ENCODE measurements at regions not wholly inside any gene's neighbourhood (a gene's known extent, or its start where the extent isn't known, plus 50 kb on each side); places are given as distances from the start of the nearest gene placed in this dataset.

DNA sequence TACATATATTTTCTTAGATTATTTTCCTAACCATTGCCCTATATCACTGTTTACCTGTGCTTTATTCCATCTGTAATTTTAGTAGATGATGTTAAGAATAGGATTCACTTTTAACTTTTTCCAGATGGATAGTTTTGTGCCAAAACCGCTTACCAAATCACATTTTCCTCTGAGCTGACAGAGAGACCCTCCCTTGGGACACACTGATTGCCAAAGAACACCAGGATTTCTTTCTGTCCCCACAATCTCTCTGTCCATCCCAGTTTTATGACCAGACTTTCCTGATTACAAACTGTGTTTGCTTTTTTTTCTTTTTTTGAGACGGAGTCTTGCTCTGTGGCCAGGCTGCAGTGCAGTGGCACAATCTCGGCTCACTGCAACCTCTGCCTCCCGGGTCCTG is 81.3 kb upstream of the SPATA31C2 start:
- BruUV-seq (replicated peaks), result no TSS peak
- ATAC-seq, result no peak
- RAD21 ChIA-PET (ENCODE audit: low non-redundant PET in 1 of 2, low total read pairs in 2 of 2, uncharacterized antibody in 2 of 2, unreplicated experiment in 2 of 2), result no interaction called here

More for the DNA sequence above, 81.3 kb upstream of the SPATA31C2 start:
- no peak overlapping the region for H3K9ac ChIP-seq (ENCODE audit: low read length)
- ChIA-PET POLR2A (no interaction called here), CTCF (no interaction called here)
- no peaks in the 10 kb centered on the region for H3K27me3 ChIP-seq (ENCODE audit: insufficient read depth, low read length)
- intact Hi-C loops (cut with micrococcal nuclease), result no loop called here
- no peaks in the 10 kb centered on the region for H3K36me3 ChIP-seq (ENCODE audit: control insufficient read depth in 1 of 2, insufficient read depth in 2 of 2, low read length in 2 of 2)
- DNase-seq (ENCODE audit: low read depth, low spot score), result no peak
- no peak overlapping the region for H3K4me3 ChIP-seq (replicated peaks in 1 of 2; ENCODE audit: low read depth in 1 of 2, low read length in 2 of 2)
- H4K20me1 ChIP-seq (ENCODE audit: insufficient read depth), result no peaks in the 10 kb centered on the region
- no peak overlapping the region for H3K27ac ChIP-seq (ENCODE audit: low read depth, low read length)
- no peaks in the 10 kb centered on the region for H3K79me2 ChIP-seq (ENCODE audit: insufficient read depth, low read length)
- TF ChIP-seq, protein P1, sequence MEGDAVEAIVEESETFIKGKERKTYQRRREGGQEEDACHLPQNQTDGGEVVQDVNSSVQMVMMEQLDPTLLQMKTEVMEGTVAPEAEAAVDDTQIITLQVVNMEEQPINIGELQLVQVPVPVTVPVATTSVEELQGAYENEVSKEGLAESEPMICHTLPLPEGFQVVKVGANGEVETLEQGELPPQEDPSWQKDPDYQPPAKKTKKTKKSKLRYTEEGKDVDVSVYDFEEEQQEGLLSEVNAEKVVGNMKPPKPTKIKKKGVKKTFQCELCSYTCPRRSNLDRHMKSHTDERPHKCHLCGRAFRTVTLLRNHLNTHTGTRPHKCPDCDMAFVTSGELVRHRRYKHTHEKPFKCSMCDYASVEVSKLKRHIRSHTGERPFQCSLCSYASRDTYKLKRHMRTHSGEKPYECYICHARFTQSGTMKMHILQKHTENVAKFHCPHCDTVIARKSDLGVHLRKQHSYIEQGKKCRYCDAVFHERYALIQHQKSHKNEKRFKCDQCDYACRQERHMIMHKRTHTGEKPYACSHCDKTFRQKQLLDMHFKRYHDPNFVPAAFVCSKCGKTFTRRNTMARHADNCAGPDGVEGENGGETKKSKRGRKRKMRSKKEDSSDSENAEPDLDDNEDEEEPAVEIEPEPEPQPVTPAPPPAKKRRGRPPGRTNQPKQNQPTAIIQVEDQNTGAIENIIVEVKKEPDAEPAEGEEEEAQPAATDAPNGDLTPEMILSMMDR (IDR thresholded peaks at IDR 0.05 in 2 of 3, conservative IDR thresholded peaks at IDR 0.05 in 1 of 3; ENCODE audit: borderline replicate concordance in 1 of 3, insufficient read depth in 1 of 3, low read depth in 2 of 3, low read length in 2 of 3), result no peak
- no peak for TF ChIP-seq JUND (IDR thresholded peaks at IDR 0.05)
- TF ChIP-seq EGR1 (IDR thresholded peaks at IDR 0.05; ENCODE audit: low read depth), result no peak
- no peak for TF ChIP-seq ATF3 (IDR thresholded peaks at IDR 0.05)
- TF ChIP-seq, protein P2, sequence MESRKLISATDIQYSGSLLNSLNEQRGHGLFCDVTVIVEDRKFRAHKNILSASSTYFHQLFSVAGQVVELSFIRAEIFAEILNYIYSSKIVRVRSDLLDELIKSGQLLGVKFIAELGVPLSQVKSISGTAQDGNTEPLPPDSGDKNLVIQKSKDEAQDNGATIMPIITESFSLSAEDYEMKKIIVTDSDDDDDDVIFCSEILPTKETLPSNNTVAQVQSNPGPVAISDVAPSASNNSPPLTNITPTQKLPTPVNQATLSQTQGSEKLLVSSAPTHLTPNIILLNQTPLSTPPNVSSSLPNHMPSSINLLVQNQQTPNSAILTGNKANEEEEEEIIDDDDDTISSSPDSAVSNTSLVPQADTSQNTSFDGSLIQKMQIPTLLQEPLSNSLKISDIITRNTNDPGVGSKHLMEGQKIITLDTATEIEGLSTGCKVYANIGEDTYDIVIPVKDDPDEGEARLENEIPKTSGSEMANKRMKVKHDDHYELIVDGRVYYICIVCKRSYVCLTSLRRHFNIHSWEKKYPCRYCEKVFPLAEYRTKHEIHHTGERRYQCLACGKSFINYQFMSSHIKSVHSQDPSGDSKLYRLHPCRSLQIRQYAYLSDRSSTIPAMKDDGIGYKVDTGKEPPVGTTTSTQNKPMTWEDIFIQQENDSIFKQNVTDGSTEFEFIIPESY (IDR thresholded peaks at IDR 0.05; ENCODE audit: extremely low read depth, insufficient replicate concordance, low read length), result no peak
- TF ChIP-seq SIN3A (IDR thresholded peaks at IDR 0.05; ENCODE audit: low read depth), result no peak
- no peak for TF ChIP-seq SRF (IDR thresholded peaks at IDR 0.05; ENCODE audit: low read depth)
- TF ChIP-seq SP1 (IDR thresholded peaks at IDR 0.05; ENCODE audit: low read depth), result no peak
- TF ChIP-seq ZNF274 (IDR thresholded peaks at IDR 0.05; ENCODE audit: low read depth, low read length), result no peak
- TF ChIP-seq YY1 (IDR thresholded peaks at IDR 0.05; ENCODE audit: extremely low read depth, insufficient replicate concordance, low read depth, low read length), result no peak
- TF ChIP-seq EZH2phosphoT487 (IDR thresholded peaks at IDR 0.05; ENCODE audit: borderline replicate concordance), result no peak
- no peak for TF ChIP-seq POLR2A (IDR thresholded peaks at IDR 0.05; ENCODE audit: borderline replicate concordance, extremely low read depth, insufficient read depth, insufficient read length)
- TF ChIP-seq, protein P3, sequence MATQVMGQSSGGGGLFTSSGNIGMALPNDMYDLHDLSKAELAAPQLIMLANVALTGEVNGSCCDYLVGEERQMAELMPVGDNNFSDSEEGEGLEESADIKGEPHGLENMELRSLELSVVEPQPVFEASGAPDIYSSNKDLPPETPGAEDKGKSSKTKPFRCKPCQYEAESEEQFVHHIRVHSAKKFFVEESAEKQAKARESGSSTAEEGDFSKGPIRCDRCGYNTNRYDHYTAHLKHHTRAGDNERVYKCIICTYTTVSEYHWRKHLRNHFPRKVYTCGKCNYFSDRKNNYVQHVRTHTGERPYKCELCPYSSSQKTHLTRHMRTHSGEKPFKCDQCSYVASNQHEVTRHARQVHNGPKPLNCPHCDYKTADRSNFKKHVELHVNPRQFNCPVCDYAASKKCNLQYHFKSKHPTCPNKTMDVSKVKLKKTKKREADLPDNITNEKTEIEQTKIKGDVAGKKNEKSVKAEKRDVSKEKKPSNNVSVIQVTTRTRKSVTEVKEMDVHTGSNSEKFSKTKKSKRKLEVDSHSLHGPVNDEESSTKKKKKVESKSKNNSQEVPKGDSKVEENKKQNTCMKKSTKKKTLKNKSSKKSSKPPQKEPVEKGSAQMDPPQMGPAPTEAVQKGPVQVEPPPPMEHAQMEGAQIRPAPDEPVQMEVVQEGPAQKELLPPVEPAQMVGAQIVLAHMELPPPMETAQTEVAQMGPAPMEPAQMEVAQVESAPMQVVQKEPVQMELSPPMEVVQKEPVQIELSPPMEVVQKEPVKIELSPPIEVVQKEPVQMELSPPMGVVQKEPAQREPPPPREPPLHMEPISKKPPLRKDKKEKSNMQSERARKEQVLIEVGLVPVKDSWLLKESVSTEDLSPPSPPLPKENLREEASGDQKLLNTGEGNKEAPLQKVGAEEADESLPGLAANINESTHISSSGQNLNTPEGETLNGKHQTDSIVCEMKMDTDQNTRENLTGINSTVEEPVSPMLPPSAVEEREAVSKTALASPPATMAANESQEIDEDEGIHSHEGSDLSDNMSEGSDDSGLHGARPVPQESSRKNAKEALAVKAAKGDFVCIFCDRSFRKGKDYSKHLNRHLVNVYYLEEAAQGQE (IDR thresholded peaks at IDR 0.05; ENCODE audit: low read depth), result no peak
- no peak for TF ChIP-seq FOSL1 (IDR thresholded peaks at IDR 0.05; ENCODE audit: low read depth)
- TF ChIP-seq ELF1 (IDR thresholded peaks at IDR 0.05; ENCODE audit: borderline replicate concordance, low read depth), result no peak
- TF ChIP-seq ZFX (IDR thresholded peaks at IDR 0.05), result no peak
- H3K9me2 ChIP-seq (ENCODE audit: insufficient read depth), result no peaks in the 10 kb centered on the region
- no peak overlapping the region for H3K4me2 ChIP-seq (ENCODE audit: low read length)
- no peaks in the 10 kb centered on the region for H3K4me1 ChIP-seq (ENCODE audit: control insufficient read depth in 1 of 2, insufficient read depth in 2 of 2, low read length in 2 of 2)
- H2AFZ ChIP-seq (ENCODE audit: low read depth, low read length, poor library complexity, severe bottlenecking), result no peak overlapping the region
- no peaks in the 10 kb centered on the region for H3K9me3 ChIP-seq (ENCODE audit: control insufficient read depth in 1 of 2, insufficient read depth in 1 of 2, low read depth in 1 of 2, low read length in 2 of 2)
